CD4-positive, alpha-beta T cell treated with Interferon alpha-2 for 1 hour (primary cell): ENCODE measurements at regions not wholly inside any gene's neighbourhood (a gene's known extent, or its start where the extent isn't known, plus 50 kb on each side); places are given as distances from the start of the nearest gene placed in this dataset.
"Not testable (repeated sequence)": the region's sequence is repeated elsewhere in the genome, so short reads cannot be mapped to it uniquely, and the experiment has no call there.

Source experiments
- DNase-seq, 2 donors: peaks; one replicate each; pipeline ENCODE4 v3.0.0-alpha.2; 2020 to 2022

DNA sequence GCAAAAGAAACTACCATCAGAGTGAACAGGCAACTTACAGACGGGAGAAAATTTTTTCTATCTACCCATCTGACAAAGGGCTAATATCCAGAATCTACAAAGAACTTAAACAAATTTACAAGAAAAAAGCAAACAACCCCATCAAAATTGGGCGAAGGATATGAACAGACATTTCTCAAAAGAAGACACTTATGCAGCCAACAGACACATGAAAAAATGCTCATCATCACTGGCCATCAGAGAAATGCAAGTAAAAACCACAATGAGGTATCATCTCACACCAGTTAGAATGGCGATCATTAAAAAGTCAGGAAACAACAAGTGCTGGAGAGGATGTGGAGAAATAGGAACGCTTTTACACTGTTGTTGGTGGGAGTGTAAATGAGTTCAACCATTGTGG, 206.6 kb upstream of the HTR1E start:
- DNase-seq = not testable (repeated sequence)

DNA sequence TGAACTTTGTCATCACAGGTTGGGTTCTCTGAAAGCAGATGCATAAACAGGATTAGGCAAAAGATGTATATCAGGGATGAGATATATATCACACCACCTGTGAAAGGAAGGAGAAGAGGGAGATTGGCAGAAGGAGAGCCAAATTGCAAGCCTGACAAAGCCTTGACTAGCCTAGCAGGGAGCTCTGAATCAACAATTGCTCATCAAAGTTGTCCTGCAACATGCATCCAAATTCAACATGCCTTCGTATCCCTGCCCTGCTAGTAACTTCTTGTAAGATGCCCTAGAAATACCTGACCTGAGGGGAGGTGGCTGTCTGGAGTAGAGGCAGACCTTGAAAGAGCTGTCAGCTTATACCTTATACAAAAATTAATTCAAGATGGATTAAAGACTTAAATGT, 207.1 kb upstream of the HTR1E start:
- DNase-seq = no peak

DNA sequence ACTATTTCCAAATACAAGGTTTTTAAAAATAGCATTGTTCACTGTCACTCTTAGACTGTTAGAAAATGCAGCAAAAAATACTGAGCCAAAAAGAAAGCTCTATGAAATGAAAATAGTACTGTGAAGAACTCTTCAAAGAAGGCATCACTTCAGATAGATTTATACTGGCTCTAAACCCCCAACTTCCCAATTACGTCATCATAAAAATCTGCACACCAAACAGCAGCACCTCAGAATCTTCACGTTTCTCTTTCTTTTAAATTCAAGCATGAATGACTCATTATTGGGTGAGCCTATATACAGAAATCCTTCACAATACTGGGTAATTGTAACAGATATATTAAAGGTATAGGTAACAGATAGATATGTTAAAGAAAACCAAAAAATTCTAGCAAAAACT, 208.4 kb upstream of the HTR1E start:
- DNase-seq = no peak

DNA sequence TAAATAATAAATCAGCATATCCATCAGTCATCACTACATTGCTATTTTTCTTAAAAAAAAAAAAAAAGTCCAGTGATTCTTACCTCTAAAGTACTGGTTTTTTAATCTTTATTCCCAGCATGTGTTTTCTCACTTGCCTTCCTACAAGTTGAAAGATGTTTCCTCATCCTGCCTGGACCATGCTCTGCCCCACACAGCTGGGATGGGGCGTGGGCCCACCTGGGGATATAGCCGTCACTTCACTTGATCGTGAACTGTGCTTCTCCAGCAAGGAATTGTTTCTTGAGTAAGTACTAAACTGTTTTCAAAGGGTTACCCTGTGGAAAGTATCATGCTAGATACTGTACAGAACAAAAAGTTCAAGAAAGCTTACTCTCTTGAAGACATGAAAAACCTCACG, 212.6 kb upstream of the HTR1E start:
- no peak for DNase-seq

DNA sequence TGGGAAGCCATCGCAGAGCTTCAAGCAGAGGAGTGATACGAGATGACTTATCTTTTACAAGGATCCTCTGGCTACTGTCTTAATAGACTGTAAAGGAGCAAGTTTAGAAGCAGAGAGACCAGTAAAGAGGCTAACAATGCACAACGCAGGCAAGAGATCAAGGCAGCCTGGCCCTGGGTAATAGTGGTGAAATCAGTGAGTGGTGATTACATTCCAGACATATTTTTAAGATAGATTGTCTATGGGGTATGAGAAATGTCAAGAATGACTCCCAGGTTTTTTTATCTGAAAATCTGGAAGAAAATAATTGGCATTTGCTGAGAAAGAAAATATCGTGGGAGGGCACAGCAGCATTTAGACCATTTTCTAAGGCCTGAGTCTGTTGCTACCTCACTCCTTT, 213.6 kb upstream of the HTR1E start:
- no peak for DNase-seq

DNA sequence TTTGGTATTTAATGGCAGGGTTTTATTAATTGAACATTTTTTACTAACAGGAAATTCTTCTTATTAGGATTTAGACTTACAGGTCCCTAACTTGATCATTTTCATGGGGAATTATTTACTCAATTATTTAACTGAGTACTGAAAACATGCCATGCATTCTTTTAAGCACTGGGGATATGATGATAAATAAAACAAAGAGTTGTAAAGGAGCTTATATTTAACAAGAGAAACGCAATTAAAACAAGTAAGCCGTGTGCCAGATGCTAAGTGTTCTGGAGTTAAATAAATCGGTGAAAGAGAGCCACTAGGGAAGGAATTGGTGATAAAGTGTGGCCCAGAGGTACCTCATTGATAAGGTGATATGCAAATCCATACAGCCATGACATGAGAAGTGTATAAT, 214.2 kb upstream of the HTR1E start:
- no peak for DNase-seq

DNA sequence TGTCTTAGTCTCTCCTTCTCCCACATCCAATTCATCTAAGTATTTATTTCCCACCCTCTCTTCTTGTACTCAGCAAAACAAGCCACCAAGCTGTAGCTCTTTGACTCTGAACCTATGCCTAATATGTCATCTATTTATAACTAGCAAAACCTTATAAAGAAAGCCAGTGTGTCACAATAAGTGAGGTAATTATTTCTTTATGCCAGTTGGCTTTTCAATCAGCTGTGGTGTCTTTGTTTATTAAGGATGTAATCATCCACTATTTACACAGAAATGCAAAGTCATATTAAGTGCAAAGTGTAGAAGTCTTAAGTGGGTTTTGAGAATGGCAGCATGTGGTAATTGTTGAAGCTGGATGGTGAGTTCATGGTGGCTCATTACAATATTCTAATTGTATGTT, 215.2 kb upstream of the HTR1E start:
- no peak for DNase-seq

DNA sequence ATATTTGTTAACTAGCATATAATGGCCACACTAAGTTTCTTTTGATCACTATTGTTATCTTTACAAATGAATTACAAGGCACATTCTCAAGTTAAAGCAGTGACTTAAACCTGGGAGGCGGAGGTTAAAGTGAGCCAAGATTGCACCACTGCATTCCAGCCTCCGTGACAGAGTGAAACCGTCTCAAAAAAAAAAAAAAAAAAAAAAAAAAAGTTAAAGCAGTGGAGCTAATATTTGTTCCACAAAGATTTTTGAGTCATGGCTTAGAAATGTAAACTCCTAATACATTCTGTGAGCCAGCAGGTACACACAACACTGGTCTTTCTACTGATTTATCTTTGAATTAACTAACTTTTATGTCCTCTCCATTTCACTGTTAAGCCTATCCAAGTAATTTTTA, 221.7 kb upstream of the HTR1E start:
- no peak for DNase-seq

DNA sequence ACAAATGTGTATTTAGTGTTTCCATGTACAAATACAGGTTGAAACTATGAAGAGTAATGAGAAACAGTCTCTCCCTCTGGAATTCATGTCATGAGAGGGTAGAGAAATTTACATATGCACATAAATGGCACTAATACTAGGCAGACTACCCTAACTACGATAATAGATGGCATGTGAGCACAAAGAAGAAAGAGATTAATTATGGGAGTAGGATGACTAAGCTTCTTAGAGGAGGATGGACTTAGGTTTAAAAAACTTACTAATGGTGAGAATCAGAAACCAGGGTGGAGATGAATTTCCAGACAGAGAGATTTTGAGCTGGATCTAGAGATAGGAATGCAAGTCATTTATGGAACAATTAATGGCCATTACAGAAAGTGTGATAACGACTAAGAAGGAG, 225.3 kb upstream of the HTR1E start:
- no peak for DNase-seq

DNA sequence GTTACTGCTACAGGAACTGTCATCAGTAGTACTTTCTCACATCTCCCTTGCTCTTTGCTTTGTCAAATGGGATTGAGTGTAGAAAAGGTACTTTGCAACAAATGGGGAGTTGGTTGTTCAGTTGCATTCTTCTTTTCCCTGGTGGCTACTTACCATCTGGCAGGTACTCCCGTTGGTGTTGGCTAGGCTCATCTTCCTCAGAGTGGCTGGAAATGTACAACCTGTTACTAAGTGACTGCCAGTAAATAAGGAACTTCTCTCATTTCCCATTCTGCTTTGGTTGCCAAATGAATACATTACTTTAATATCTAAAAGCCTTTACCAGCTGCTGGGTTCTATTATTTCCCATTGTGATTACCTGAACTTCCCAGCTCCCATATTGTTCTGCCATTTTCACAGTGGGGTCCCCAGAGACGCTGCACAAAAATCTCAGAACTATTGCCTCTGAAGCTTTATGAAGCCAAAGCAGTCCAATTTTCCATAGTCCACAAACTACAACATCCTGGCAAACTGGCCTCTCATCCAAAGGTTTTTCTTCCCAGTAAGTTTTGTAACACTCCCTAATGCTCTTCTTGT, 229.7 kb upstream of the HTR1E start:
- no peak for DNase-seq

DNA sequence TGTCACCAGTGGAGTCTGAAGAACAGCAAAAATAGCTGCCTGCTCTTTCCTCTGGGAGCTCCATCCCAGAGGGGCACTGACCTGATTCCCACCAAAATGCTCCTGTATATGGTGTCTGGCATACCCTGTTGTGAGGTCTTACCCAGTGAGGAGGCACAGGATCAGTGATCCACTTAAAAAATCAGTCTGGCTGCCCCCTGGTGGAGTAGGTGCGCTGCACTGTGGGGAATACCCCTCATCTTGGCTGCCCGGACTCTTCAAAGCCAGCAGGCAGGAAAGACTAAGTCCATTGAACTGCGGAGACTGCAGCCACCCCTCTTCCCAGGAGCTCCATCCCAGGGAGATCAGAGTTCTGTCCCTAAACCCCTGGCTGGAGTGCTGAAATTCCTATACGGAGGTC, 230.9 kb upstream of the HTR1E start:
- no peak for DNase-seq

DNA sequence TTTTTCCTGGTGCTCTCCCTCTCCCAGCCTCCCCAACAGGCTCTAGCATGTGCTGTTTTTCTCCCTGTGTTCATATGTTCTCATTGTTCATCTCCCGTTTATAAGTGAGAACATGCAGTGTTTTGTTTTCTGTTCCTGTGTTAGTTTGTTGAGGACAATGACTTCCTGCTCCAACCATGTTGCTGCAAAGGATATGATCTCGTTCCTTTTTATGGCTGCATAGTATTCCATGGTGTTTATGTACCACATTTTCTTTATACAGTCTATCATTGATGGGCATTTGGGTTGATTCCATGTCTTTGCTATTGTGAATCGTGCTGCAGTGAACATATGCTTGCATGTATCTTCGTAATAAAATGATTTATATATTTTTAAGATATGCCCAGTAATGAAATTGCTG, 236.1 kb upstream of the HTR1E start:
- DNase-seq = not testable (repeated sequence)

DNA sequence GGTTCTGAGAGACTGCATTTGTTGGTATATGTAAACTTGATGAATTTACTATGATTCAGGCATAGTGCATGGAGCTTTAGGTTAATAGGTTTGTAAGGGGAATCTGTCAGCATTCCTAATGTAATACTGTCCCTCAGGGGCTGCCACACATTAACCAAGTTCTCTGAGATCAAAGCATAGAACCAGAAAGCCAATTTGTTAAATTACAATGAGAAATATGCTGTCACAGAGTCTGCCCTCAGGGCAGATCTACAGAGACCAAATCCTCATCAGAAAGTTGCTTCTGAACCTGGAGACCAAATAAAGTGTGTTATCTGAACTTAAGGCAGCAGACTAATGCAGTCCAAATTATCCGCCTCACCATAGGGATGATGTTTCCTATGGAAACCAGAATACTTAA, 250.8 kb upstream of the HTR1E start:
- DNase-seq = no peak

DNA sequence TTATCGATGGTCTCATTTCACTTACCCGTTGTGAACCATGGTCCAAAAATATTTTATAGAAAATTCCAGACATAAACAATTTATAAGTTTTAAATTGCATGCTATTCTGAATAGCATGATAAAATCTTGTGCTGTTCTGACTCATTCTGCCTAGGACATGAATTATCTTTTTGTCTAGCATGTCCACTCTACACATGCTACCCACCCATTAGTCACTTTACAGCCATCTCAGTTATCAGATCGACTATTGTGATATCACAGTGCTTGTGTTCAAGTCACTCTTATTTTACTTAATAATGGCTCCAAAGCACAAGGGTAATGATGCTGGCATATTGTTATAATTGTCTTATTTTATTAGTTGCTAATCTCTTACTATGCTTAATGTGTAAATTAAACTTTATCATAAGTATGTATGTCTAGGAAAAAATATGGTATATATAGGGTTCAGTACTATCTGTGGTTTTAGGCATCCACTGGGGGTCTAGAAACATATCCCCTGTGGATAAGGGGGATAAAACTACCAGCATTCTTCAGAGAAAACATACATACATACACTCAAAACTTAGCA, 252.0 kb upstream of the HTR1E start:
- DNase-seq = no peak

DNA sequence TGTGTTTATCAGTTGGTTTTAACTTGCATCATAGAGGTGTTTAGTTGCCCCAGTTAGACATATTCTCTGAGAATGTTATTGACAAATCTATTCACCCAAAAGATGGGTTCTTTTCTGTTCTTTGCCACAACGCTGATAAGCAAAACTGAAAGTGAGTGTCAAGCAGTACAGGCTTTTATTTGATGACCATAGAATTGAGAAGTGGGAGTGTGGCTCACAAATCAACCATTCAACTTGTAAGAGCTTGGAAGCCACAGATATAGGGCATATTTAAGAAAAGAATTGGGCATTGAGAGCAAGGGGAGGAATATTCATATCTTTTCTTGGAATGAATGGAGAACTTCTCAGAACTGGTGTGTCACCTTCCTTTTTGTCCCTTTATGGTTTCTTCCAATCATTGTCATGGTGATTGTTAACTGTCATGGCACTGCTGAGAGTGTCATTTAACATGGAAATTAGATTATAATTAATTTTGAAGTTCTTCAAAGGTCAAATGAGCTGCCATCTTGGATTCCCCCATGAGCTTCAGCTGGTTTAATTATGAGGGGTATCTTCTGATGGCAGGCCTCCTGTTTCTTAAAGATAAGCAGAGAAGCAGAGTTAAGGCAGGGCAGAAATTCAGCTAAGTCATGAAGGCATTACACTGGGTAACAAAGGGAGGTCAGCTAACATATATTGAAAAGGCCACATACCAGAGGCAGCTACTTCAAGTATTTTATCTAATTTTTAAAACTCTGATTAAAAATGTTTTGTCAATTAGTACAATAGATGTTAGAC, 254.0 kb upstream of the HTR1E start:
- no peak for DNase-seq

DNA sequence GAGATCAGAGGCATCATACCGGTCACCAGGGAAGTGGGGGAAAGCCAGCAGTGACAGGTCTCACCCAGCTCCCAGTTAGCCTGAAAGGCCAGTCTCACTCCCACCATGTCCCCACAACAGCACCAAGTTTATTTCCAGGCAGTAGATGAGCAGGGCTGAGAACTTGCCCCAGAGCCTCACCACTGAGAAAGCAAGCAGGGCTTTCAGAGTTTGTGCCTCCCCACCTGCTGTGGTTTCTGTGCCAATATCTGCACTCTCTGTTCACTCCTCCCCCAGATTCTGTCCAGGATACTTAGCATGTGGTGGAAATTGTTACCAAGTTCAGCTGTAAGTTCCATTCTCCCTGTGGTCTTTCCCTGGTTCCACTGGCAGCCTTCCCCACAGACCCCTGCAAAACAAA, 255.0 kb upstream of the HTR1E start:
- no peak for DNase-seq

DNA sequence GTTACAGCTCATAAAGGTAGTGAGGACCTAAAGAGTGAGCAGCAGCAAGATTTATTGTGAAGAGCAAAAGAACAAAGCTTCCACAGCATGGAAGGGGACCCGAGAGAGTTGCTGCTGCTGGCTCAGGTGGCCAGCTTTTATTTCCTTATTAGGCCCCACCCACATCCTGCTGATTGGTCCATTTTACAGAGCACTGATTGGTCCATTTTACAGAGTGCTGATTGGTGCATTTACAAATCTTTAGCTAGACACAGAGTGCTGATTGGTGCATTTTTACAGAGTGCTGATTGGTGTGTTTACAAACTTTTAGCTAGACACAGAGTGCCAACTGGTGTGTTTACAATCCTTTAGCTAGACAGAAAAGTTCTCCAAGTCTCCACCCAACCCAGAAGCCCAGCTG, 256.2 kb upstream of the HTR1E start:
- not testable (repeated sequence) for DNase-seq

DNA sequence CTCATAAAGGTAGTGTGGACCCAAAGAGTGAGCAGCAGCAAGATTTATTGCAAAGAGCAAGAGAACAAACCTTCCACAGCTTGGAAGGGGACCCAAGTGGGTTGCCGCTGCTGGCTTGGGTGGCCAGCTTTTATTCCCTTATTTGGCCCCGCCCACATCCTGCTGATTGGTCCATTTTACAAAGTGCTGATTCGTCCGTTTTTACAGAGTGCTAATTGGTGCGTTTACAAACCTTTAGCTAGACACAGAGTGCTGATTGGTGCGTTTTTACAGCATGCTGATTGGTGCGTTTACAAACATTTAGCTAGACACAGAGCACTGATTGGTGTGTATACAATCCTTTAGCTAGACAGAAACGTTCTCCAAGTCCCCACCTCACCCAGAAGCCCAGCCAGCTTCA, 265.2 kb upstream of the HTR1E start:
- not testable (repeated sequence) for DNase-seq

DNA sequence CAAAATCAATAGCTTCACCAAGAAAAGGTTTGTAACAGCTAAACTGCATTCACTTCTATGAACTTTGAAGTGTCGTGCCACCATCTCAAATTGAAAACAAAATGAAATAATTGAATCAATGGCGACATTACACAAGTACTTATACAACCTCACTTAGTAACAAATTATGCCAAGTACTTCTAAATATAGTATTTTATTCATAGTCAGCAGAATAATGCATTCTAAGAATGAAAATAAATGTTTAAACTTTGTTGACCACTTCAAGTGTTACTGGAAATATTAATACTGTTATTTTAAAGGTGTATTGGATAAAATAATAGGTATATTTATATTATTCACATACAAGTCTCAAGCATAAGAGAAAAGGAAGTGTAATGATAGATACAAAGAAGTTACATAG, 280.1 kb upstream of the HTR1E start:
- DNase-seq = no peak

DNA sequence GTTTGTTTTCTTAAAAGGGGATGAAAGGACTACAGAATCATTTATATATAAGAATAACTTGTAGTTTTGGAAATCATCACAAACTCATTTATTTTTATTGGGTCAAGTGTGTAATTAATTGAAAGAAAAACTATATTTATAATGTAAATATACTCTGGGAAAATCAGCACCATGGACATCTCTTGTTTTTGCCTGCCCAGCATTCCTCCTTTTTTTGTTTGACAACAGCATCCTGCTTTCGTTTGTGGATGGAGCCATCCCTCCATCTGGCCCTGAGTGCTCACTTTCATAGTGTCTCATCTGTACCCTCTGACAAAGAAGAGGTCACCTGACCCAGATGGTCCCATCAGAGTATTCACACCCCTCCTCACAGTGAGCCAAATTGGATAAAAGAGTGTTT, 308.2 kb upstream of the HTR1E start:
- no peak for DNase-seq

DNA sequence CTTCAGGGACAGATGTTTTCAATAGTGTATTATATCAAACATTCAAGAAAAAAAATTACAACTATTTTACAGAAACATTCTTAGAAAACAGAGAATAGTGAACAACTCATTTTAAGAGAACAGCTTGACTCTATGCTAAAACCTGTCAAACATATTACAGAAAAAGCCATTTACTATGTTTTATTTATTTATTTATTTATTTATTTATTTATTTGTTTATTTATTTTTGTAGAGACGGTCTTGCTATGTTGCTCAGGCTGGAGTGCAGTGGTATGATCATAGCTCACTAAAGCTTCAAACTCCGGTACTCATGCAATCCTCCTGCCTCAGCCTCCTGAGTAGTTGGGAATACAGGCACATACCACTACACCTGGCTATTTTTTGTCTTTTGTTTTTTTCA, 317.9 kb upstream of the HTR1E start:
- no peak for DNase-seq

DNA sequence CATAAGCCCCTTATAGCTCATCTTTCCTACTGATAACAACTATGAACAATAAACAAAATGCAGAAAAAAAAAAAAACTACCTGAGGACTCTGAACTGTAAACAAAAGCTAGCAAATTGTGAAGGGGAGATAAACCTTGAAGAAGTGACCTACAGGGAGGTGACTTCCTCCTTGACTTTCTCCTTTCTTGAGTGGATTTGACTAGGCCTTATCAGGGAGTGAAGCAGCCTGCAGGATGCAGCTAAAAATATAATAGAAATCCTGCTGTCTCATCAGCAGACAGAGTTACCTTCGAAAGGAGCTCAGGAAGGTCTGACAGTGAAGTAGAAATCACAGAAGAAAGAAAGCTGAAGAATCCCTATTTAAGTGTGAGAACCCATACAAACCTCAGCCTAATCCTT, 322.0 kb upstream of the HTR1E start:
- DNase-seq = no peak

DNA sequence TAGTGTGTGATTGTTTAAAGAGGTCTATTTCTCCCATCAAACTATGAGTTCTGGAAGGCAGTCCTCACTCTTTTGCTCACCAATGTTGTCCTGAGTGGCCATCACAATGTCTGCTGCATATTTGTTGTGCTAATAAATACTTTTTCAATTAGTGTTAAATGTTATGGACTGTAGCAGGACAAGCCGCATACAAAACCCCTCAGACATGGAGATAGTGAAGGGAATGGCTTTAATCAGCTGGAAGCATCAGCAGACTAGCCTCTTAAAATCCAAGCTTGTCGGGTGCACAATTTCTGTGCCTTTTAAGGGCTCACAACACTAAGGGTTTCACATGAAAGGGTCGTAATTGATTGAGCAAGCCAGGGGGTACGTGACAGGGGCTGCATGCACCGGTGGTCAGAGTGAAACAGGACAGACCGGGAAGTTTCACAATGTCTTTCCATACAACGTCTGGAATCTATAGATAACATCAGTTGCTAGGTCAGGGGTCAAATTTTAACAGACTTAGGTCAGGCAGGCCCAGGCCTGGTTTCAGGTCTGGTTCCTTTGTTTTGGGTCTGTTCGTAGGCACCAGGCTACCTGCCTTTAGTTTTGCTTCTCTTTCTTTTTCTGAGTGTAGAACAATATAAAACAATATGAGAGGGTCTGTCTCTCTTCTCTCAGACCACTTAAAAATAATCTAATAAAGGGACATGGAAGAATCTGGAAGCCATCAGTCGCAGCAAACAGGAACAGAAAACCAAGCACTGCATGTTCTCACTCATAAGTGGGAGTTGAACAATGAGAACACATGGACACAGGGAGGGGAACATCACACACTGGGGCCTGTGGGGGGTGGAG, 327.6 kb upstream of the HTR1E start:
- DNase-seq = no peak

DNA sequence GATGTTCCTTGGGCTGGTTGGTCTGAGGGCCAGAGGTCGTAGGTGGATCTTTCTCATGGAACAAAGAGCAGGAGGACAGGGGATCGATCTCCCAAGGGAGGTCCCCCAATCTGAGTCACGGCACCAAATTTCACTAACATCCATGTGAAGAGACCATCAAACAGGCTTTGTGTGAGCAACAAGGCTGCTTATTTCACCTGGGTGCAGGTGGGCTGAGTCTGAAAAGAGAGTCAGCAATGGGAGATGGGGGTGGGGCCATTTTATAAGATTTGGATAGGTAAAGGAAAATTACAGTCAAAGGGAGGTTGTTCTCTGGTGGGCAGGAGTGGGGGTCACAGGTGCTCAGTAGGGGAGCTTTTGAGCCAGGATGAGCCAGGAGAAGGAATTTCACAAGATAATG, 334.0 kb upstream of the HTR1E start:
- not testable (repeated sequence) for DNase-seq
